ENCODE measurements at regions not wholly inside any gene's neighbourhood (a gene's known extent, or its start where the extent isn't known, plus 50 kb on each side); places are given as distances from the start of the nearest gene placed in this dataset.

- Mint-ChIP-seq H3K4me1 (peaks cover 16% of the 10 kb centered on the region), H3K4me3 (no peak overlapping the region), H3K27me3 (ENCODE audit: low read depth) (peaks cover 10% of the 10 kb centered on the region), H3K36me3 (peaks cover 5% of the 10 kb centered on the region; the same call in 1 of the 2 replicates), H3K27ac (no peak overlapping the region), H3K9me3 (peaks cover 22% of the 10 kb centered on the region)
- no peak for DNase-seq (ENCODE audit: low spot score)
- no peak for ATAC-seq
- ChIA-PET POLR2A (no interaction called here), CTCF (no interaction called here)
- TF ChIP-seq, protein P1, sequence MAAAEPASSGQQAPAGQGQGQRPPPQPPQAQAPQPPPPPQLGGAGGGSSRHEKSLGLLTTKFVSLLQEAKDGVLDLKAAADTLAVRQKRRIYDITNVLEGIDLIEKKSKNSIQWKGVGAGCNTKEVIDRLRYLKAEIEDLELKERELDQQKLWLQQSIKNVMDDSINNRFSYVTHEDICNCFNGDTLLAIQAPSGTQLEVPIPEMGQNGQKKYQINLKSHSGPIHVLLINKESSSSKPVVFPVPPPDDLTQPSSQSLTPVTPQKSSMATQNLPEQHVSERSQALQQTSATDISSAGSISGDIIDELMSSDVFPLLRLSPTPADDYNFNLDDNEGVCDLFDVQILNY (CRISPR knock-in tag; IDR thresholded peaks at IDR 0.05) = no peak
- no peak for TF ChIP-seq MAX (CRISPR knock-in tag; IDR thresholded peaks at IDR 0.05)
- no peak for TF ChIP-seq EMX1 (CRISPR knock-in tag; IDR thresholded peaks at IDR 0.05)
- TF ChIP-seq ARID4B (CRISPR knock-in tag; IDR thresholded peaks at IDR 0.05; ENCODE audit: borderline replicate concordance) = no peak
- no peak for TF ChIP-seq NR2C2 (CRISPR knock-in tag; IDR thresholded peaks at IDR 0.05)
- TF ChIP-seq ATF1 (CRISPR knock-in tag; IDR thresholded peaks at IDR 0.05) = no peak
- TF ChIP-seq ZNF416 (CRISPR knock-in tag; IDR thresholded peaks at IDR 0.05) = no peak
- TF ChIP-seq OVOL2 (CRISPR knock-in tag; IDR thresholded peaks at IDR 0.05; ENCODE audit: borderline replicate concordance) = no peak
- TF ChIP-seq MXD4 (CRISPR knock-in tag; IDR thresholded peaks at IDR 0.05; ENCODE audit: borderline replicate concordance) = no peak
- no peak for TF ChIP-seq FOXP4 (CRISPR knock-in tag; IDR thresholded peaks at IDR 0.05)
- no peak for TF ChIP-seq NFE2L1 (CRISPR knock-in tag; IDR thresholded peaks at IDR 0.05)
- no peak for TF ChIP-seq TEAD1 (CRISPR knock-in tag; IDR thresholded peaks at IDR 0.05)
- TF ChIP-seq NR3C1 (CRISPR knock-in tag; conservative IDR thresholded peaks at IDR 0.05; ENCODE audit: low read depth) = no peak
- TF ChIP-seq ETV6 (CRISPR knock-in tag; IDR thresholded peaks at IDR 0.05) = no peak
- no peak for TF ChIP-seq ESRRA (CRISPR knock-in tag; IDR thresholded peaks at IDR 0.05; ENCODE audit: borderline replicate concordance)
- no peak for TF ChIP-seq ZNF423 (CRISPR knock-in tag; IDR thresholded peaks at IDR 0.05)
Measured at GRCh38 chr4:38559374-38559773, 104.6 kb upstream of the KLF3 start.

DNA sequence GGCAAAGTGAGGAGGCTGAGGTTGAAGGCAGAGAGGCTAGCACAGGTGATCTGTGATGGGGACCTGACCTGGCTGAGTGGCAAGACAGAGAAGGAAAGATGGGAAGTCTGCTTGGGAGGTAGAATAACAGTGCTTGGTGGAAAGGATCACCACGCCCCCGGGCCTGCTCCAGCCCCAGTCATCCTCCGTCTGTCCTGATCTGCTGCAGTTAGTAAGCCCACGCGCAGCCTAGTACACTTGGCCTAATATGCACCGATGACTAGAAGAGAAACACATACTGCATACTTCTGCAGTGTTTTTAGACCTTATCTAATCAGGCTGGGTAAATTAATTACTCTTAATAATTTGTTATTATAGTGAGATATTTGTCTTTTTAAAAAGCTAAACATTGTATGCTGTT, 103.7 kb upstream of the KLF3 start:
- no peak overlapping the region for H3K4me3 Mint-ChIP-seq
- H3K4me1 Mint-ChIP-seq = peaks cover 16% of the 10 kb centered on the region
- peaks cover 10% of the 10 kb centered on the region for H3K27me3 Mint-ChIP-seq (ENCODE audit: low read depth)
- peaks cover 5% of the 10 kb centered on the region; the same call in 1 of the 2 replicates for H3K36me3 Mint-ChIP-seq
- ChIA-PET CTCF (no interaction called here), POLR2A (no interaction called here)
- DNase-seq (ENCODE audit: low spot score) (no peak), ATAC-seq (no peak)
- H3K27ac Mint-ChIP-seq = no peak overlapping the region
- H3K9me3 Mint-ChIP-seq = peaks cover 14% of the 10 kb centered on the region
- TF ChIP-seq NR1H2 (CRISPR knock-in tag; IDR thresholded peaks at IDR 0.05) (no peak), MAX (CRISPR knock-in tag; IDR thresholded peaks at IDR 0.05) (no peak), E2F4 (CRISPR knock-in tag; IDR thresholded peaks at IDR 0.05; ENCODE audit: borderline replicate concordance, low read depth) (no peak), ZNF232 (CRISPR knock-in tag; IDR thresholded peaks at IDR 0.05) (no peak)
- TF ChIP-seq, protein P2, sequence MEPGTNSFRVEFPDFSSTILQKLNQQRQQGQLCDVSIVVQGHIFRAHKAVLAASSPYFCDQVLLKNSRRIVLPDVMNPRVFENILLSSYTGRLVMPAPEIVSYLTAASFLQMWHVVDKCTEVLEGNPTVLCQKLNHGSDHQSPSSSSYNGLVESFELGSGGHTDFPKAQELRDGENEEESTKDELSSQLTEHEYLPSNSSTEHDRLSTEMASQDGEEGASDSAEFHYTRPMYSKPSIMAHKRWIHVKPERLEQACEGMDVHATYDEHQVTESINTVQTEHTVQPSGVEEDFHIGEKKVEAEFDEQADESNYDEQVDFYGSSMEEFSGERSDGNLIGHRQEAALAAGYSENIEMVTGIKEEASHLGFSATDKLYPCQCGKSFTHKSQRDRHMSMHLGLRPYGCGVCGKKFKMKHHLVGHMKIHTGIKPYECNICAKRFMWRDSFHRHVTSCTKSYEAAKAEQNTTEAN (CRISPR knock-in tag; IDR thresholded peaks at IDR 0.05) = no peak
- TF ChIP-seq, protein P3, sequence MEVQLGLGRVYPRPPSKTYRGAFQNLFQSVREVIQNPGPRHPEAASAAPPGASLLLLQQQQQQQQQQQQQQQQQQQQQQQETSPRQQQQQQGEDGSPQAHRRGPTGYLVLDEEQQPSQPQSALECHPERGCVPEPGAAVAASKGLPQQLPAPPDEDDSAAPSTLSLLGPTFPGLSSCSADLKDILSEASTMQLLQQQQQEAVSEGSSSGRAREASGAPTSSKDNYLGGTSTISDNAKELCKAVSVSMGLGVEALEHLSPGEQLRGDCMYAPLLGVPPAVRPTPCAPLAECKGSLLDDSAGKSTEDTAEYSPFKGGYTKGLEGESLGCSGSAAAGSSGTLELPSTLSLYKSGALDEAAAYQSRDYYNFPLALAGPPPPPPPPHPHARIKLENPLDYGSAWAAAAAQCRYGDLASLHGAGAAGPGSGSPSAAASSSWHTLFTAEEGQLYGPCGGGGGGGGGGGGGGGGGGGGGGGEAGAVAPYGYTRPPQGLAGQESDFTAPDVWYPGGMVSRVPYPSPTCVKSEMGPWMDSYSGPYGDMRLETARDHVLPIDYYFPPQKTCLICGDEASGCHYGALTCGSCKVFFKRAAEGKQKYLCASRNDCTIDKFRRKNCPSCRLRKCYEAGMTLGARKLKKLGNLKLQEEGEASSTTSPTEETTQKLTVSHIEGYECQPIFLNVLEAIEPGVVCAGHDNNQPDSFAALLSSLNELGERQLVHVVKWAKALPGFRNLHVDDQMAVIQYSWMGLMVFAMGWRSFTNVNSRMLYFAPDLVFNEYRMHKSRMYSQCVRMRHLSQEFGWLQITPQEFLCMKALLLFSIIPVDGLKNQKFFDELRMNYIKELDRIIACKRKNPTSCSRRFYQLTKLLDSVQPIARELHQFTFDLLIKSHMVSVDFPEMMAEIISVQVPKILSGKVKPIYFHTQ (CRISPR knock-in tag; IDR thresholded peaks at IDR 0.05) = no peak
